Fibroblast of villous mesenchyme (primary cell): ENCODE measurements at regions not wholly inside any gene's neighbourhood (a gene's known extent, or its start where the extent isn't known, plus 50 kb on each side); places are given as distances from the start of the nearest gene placed in this dataset.

ENCODE experiments used
- DNase-seq: peaks from one replicate; pipeline ENCODE4 v3.0.0-alpha.2; 2010; ENCODE audit warnings: low read depth
- H3K4me3 ChIP-seq: 2 replicates; pipeline ENCODE4 v1.5.1; 2011; ENCODE audit warnings: low read depth, mild to moderate bottlenecking, low read length
- CTCF ChIP-seq: IDR thresholded peaks from 2 replicates; pipeline ENCODE4 v1.5.1; 2012; ENCODE audit warnings: low read depth, mild to moderate bottlenecking, low read length; ENCODE audit not compliant: insufficient read depth

GRCh38 chr22:47622541-47622940, 860.1 kb downstream of the TBC1D22A start:
- DNase-seq: no peak
- no peak overlapping the region for H3K4me3 ChIP-seq
- no peak for TF ChIP-seq CTCF

- H3K4me3 ChIP-seq: no peak overlapping the region
- DNase-seq: no peak
- no peak for TF ChIP-seq CTCF
These were observed 858.8 kb downstream of the TBC1D22A start for GRCh38 chr22:47621253-47621652.

DNA sequence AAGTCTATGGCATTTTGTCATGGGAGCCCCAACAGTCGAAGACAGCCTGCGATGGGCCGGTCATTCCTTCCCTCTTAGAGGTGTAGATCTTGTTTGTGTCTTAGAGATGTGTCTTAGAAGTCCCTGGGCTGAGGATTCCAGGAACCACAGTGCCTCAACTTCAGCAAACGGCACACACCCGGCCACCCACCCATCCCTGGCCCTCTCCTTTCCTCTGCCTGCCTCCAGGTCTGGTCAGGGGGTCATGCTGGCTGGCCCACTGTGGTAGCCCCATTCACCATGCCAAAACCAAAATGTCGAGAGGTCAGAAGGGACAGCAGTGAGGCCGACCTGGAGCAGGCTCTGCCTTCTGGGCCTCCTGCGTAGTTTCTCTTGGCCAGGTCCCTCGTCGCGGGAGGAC, 857.9 kb downstream of the TBC1D22A start:
- no peak overlapping the region for H3K4me3 ChIP-seq
- no peak for DNase-seq
- no peak for TF ChIP-seq CTCF

DNA sequence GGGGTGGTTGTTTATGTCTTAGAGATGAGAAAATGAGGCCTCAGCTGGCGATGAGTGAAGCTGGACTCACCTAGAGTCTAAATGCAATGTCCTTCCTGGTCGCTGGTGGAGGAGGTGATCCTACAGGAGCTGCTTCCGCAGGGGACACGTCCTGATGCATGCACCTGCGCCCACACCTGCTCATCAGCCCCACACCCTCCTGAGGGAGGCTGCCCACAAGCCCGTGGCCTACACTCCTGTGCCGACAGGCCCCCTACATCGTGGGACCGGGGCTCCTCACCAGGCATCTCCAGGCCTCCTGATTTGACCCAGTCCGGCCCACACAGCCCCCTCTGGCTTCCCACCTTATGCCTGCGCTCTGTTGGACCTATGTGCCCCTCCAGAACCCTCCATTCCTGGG, 857.2 kb downstream of the TBC1D22A start:
- no peak for DNase-seq
- H3K4me3 ChIP-seq: no peak overlapping the region
- TF ChIP-seq CTCF: no peak

- H3K4me3 ChIP-seq: no peak overlapping the region
- DNase-seq: no peak
- no peak for TF ChIP-seq CTCF
These were observed 855.9 kb downstream of the TBC1D22A start for GRCh38 chr22:47618180-47619010.

GRCh38 chr22:47617186-47617585, 854.7 kb downstream of the TBC1D22A start:
- no peak for TF ChIP-seq CTCF
- DNase-seq: no peak
- H3K4me3 ChIP-seq: no peak overlapping the region
